Sigmoid colon (tissue), 6 donors: ENCODE measurements at regions not wholly inside any gene's neighbourhood (a gene's known extent, or its start where the extent isn't known, plus 50 kb on each side); places are given as distances from the start of the nearest gene placed in this dataset.

Experiments used
- DNase-seq: peaks from one replicate; pipeline ENCODE4 v3.0.0-alpha.2; 2019
- H3K27ac ChIP-seq, 4 donors: fragments of 200-600 bp; sonication (generic); one replicate each; pipeline ENCODE4 v1.5.1; 2016 to 2019; ENCODE audit warnings: mild to moderate bottlenecking in 1 of 4
- H3K27me3 ChIP-seq, 3 donors: fragments of 200-600 bp; sonication (generic); one replicate each; pipeline ENCODE4 v1.5.1; 2019; ENCODE audit warnings: mild to moderate bottlenecking in 1 of 3
- H3K36me3 ChIP-seq, 4 donors: fragments of 200-600 bp; sonication (generic); one replicate each; pipeline ENCODE4 v1.5.1; 2016 to 2019
- H3K4me1 ChIP-seq, 4 donors: fragments of 200-600 bp; sonication (generic); one replicate each; pipeline ENCODE4 v1.5.1; 2017 to 2019
- H3K4me3 ChIP-seq, 4 donors: fragments of 200-600 bp; sonication (generic); one replicate each; pipeline ENCODE4 v1.5.1; 2017 to 2019; ENCODE audit warnings: mild to moderate bottlenecking in 2 of 4, moderate library complexity in 1 of 4
- H3K9me3 ChIP-seq, 4 donors: fragments of 200-600 bp in 3 of 4; sonication (generic) in 3 of 4; one replicate each; pipeline versions ENCODE4 v1.5.1 to v1.6.1; 2013 to 2019
- EP300 ChIP-seq, 4 donors: sonication (generic); formaldehyde crosslinking; IDR thresholded peaks; one replicate each; pipeline ENCODE4 v1.6.1; 2017; ENCODE audit warnings: antibody characterized with exemption in 4 of 4
- POLR2A ChIP-seq, 2 donors: fragments of 450-650 bp; IDR thresholded peaks; one replicate each; pipeline ENCODE4 v1.6.1; 2016; ENCODE audit warnings: antibody characterized with exemption in 2 of 2, mild to moderate bottlenecking in 2 of 2, moderate library complexity in 2 of 2
- POLR2AphosphoS5 ChIP-seq, 4 donors: sonication (generic); formaldehyde crosslinking; IDR thresholded peaks; one replicate each; pipeline ENCODE4 v1.6.1; 2017; ENCODE audit warnings: antibody characterized with exemption in 4 of 4
- WGBS, 2 donors: extraction: QIAGEN DNeasy Blood & Tissue Kit; methylation state at CpG; one replicate each; pipeline ENCODE4 v1.1.7; 2013; 5-methylcytosine and 5-hydroxymethylcytosine counted together
- intact Hi-C: fragments of 100-400 bp; cut with DNase I; formaldehyde crosslinking; loops from one replicate; pipeline ENCODE4 v1.15.1; 2023
- TF ChIP-seq, protein P1 (sequence below), 4 experiments: fragments of 450-650 bp in 3 of 4; fragments of 200-600 bp in 1 of 4; IDR thresholded peaks; one replicate each; pipeline ENCODE4 v1.5.1; 2016 to 2019; ENCODE audit warnings: antibody characterized with exemption in 4 of 4, mild to moderate bottlenecking in 3 of 4, moderate library complexity in 2 of 4
- donor health status: healthy with polysubstance abuse.
- donor health status: healthy.

DNA sequence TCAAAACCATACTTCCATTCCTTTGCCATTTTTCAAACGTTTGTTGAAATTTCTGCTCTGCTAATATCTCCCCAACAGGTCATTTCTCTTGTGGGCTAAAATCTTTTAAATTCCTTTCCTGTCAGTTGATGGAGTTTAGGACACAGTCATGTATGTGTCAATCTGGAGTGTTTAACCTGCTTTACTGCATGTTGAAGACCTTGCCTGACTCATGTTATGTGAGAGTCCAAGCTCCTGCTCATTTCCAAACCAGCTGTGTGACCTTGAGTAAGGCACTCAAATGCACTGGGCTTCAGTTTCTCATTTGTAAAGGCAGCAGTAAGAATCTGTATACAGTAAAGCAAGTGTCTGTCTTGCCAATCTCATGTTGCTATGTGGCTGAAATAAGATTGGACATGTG, 171.9 kb upstream of the SPACA1 start:
- no peaks in the 10 kb centered on the region for H3K9me3 ChIP-seq
- 66 to 83% methylated on average over 1 of the region's 1 CpG for WGBS, 2 donors
- intact Hi-C loops: no loop called here
- DNase-seq: no peak
- no peaks in the 10 kb centered on the region for H3K36me3 ChIP-seq
- no peaks in the 10 kb centered on the region for H3K27me3 ChIP-seq
- no peak overlapping the region for H3K27ac ChIP-seq
- H3K4me3 ChIP-seq: no peak overlapping the region
- peaks cover 0 to 6% (median 2%) of the 10 kb centered on the region in 4 donors for H3K4me1 ChIP-seq
- TF ChIP-seq EP300 (IDR thresholded peaks at IDR 0.05): no peak
- no peak for TF ChIP-seq POLR2A (IDR thresholded peaks at IDR 0.05)
- TF ChIP-seq POLR2AphosphoS5 (IDR thresholded peaks at IDR 0.05): no peak
- TF ChIP-seq, protein P1, sequence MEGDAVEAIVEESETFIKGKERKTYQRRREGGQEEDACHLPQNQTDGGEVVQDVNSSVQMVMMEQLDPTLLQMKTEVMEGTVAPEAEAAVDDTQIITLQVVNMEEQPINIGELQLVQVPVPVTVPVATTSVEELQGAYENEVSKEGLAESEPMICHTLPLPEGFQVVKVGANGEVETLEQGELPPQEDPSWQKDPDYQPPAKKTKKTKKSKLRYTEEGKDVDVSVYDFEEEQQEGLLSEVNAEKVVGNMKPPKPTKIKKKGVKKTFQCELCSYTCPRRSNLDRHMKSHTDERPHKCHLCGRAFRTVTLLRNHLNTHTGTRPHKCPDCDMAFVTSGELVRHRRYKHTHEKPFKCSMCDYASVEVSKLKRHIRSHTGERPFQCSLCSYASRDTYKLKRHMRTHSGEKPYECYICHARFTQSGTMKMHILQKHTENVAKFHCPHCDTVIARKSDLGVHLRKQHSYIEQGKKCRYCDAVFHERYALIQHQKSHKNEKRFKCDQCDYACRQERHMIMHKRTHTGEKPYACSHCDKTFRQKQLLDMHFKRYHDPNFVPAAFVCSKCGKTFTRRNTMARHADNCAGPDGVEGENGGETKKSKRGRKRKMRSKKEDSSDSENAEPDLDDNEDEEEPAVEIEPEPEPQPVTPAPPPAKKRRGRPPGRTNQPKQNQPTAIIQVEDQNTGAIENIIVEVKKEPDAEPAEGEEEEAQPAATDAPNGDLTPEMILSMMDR (IDR thresholded peaks at IDR 0.05): no peak

DNA sequence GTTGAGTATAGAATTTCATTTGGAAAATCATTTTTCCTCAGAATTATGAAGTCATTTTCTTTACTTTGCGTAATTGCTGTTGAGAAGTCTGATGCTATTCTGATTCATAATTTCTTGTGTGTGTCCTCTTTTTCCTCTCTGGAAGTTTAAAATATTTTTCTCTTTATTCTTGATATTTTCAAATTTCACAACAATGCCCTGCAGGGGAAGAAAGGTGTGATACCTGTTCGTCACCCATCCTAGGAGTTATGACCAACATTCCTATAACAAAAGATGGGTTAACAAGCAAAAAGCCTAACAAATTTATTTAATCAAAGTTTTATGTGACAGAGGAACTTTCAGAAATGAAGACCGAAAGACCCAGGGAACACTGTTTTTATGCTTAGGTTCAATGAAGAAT, 171.5 kb upstream of the AKIRIN2 start:
- Histone ChIP-seq H3K4me1 (peaks cover 0 to 20% (median 8%) of the 10 kb centered on the region in 4 donors), H3K27ac (no peak overlapping the region), H3K36me3 (no peaks in the 10 kb centered on the region), H3K4me3 (no peak overlapping the region), H3K27me3 (no peaks in the 10 kb centered on the region), H3K9me3 (no peaks in the 10 kb centered on the region)
- TF ChIP-seq POLR2A (IDR thresholded peaks at IDR 0.05) (no peak), POLR2AphosphoS5 (IDR thresholded peaks at IDR 0.05) (no peak), EP300 (IDR thresholded peaks at IDR 0.05) (no peak)
- TF ChIP-seq, protein P1 (IDR thresholded peaks at IDR 0.05): no peak
- no peak for DNase-seq
- 92% methylated on average over 3 of the region's 3 CpGs for WGBS, 2 donors
- intact Hi-C loops: no loop called here

DNA sequence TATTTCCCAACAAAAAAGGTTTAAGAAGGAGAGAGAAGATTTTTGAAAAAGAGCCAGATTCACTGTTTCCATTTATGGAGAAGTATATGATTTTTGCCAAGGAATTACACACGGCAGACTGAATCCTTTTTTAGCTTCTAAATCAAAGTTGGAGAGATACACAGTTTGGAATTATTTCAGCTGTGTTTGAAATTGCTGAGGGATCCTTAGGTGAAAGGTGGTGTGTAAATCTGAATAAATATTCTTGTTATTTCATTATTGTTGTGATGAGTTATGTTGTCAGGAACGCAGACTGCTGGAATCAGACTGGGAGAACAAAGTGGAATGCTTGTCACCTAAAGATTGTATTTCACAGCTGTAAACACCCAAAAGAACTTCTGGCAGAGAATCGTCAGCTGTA, 168.5 kb upstream of the AKIRIN2 start:
- Histone ChIP-seq H3K27me3 (no peaks in the 10 kb centered on the region), H3K9me3 (no peaks in the 10 kb centered on the region), H3K27ac (peak overlapping the region in 1 of 4 donors; percentile 32), H3K4me1 (peaks cover 0 to 21% (median 10%) of the 10 kb centered on the region in 4 donors), H3K36me3 (no peaks in the 10 kb centered on the region), H3K4me3 (no peak overlapping the region)
- 41 to 55% methylated on average over 3 of the region's 3 CpGs for WGBS, 2 donors
- TF ChIP-seq POLR2A (IDR thresholded peaks at IDR 0.05): no peak
- intact Hi-C loops: no loop called here
- no peak for DNase-seq

- H3K9me3 ChIP-seq: no peaks in the 10 kb centered on the region
- DNase-seq: no peak
- H3K4me3 ChIP-seq: no peak overlapping the region
- H3K36me3 ChIP-seq: no peaks in the 10 kb centered on the region
- intact Hi-C loops: no loop called here
- no peaks in the 10 kb centered on the region for H3K27me3 ChIP-seq
- 79 to 87% methylated on average over 7 of the region's 7 CpGs for WGBS, 2 donors
- peaks cover 0 to 25% (median 10%) of the 10 kb centered on the region in 4 donors for H3K4me1 ChIP-seq
- TF ChIP-seq, protein P1 (IDR thresholded peaks at IDR 0.05): no peak
- TF ChIP-seq POLR2AphosphoS5 (IDR thresholded peaks at IDR 0.05) (no peak), POLR2A (IDR thresholded peaks at IDR 0.05) (no peak)
- no peak overlapping the region for H3K27ac ChIP-seq
These were observed 167.3 kb upstream of the AKIRIN2 start for GRCh38 chr6:87869064-87869905.

DNA sequence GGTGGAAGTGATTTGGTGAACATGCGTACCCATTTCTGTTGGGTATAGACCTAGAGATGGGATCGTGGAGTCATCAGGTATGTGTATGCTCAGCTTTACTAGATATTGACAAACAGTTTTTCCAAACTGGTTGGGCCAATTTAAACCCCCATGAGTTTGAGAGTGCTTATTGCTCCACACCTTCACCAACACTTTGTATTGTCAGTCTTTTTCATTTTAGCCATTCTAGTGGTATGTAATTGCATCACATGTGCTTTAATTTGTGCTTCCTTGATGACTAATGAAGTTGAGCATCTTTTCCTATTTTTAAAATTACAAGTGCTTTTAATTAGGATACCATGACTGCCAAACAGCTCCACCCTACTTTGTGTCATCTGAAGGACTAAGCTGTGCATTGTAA, 158.9 kb upstream of the AKIRIN2 start:
- Histone ChIP-seq H3K4me3 (no peak overlapping the region), H3K27me3 (no peaks in the 10 kb centered on the region), H3K27ac (no peak overlapping the region), H3K36me3 (no peaks in the 10 kb centered on the region), H3K4me1 (peaks cover 0 to 8% (median 0%) of the 10 kb centered on the region in 4 donors), H3K9me3 (no peaks in the 10 kb centered on the region)
- intact Hi-C loops: no loop called here
- TF ChIP-seq POLR2A (IDR thresholded peaks at IDR 0.05) (no peak), POLR2AphosphoS5 (IDR thresholded peaks at IDR 0.05) (no peak), EP300 (IDR thresholded peaks at IDR 0.05) (no peak)
- TF ChIP-seq, protein P1 (IDR thresholded peaks at IDR 0.05): no peak
- DNase-seq: no peak
- WGBS, 2 donors: 93 to 95% methylated on average over 2 of the region's 2 CpGs
